Stimulated activated CD4-positive, alpha-beta T cell treated with anti-CD3 and anti-CD28 coated beads, Interleukin-1b, Interleukin-23, amount 100 ng/mL, for 24 hours (primary cell): ENCODE measurements at regions not wholly inside any gene's neighbourhood (a gene's known extent, or its start where the extent isn't known, plus 50 kb on each side); places are given as distances from the start of the nearest gene placed in this dataset.
"Not testable (repeated sequence)": the region's sequence is repeated elsewhere in the genome, so short reads cannot be mapped to it uniquely, and the experiment has no call there.

Experiments used
- DNase-seq, 4 experiments: peaks; one replicate each; pipeline ENCODE4 v3.0.0-alpha.2; 2020; ENCODE audit warnings: low read depth in 4 of 4, low spot score in 1 of 4

GRCh38 chr2:111464367-111464766, 343.7 kb downstream of the BCL2L11 start:
- DNase-seq, result not testable (repeated sequence)

- not testable (repeated sequence) for DNase-seq
Measured at GRCh38 chr2:111465521-111465920, 344.8 kb downstream of the BCL2L11 start.

GRCh38 chr2:111466744-111467143, 346.0 kb downstream of the BCL2L11 start:
- DNase-seq, result not testable (repeated sequence)

GRCh38 chr2:111470924-111471323, 350.2 kb downstream of the BCL2L11 start:
- not testable (repeated sequence) for DNase-seq

- not testable (repeated sequence) for DNase-seq
Measured at GRCh38 chr2:111471791-111472530, 351.2 kb downstream of the BCL2L11 start.

GRCh38 chr2:111472844-111473403, 352.2 kb downstream of the BCL2L11 start:
- not testable (repeated sequence) for DNase-seq

GRCh38 chr2:111473522-111473921, 352.8 kb downstream of the BCL2L11 start:
- DNase-seq, result not testable (repeated sequence)

- not testable (repeated sequence) for DNase-seq
Measured at GRCh38 chr2:111474198-111474705, 353.5 kb downstream of the BCL2L11 start.

- DNase-seq, result not testable (repeated sequence)
Measured at GRCh38 chr2:111478335-111478734, 357.6 kb downstream of the BCL2L11 start.

GRCh38 chr2:111478871-111479318, 358.2 kb downstream of the BCL2L11 start:
- DNase-seq, result not testable (repeated sequence)

GRCh38 chr2:111480016-111480625, 359.4 kb downstream of the BCL2L11 start:
- DNase-seq, result not testable (repeated sequence)

GRCh38 chr2:111480633-111481032, 359.9 kb downstream of the BCL2L11 start:
- not testable (repeated sequence) for DNase-seq

- DNase-seq, result not testable (repeated sequence)
Measured at GRCh38 chr2:111481219-111481618, 360.5 kb downstream of the BCL2L11 start.

GRCh38 chr2:111482987-111483679, 362.4 kb downstream of the BCL2L11 start:
- DNase-seq, result not testable (repeated sequence)

GRCh38 chr2:111484097-111484496, 363.4 kb downstream of the BCL2L11 start:
- not testable (repeated sequence) for DNase-seq

GRCh38 chr2:111485895-111486294, 365.2 kb downstream of the BCL2L11 start:
- DNase-seq, result not testable (repeated sequence)

- DNase-seq, result not testable (repeated sequence)
Measured at GRCh38 chr2:111488451-111488850, 367.7 kb downstream of the BCL2L11 start.

- not testable (repeated sequence) for DNase-seq
Measured at GRCh38 chr2:111489460-111489859, 368.7 kb downstream of the BCL2L11 start.

GRCh38 chr2:111491181-111491580, 370.5 kb downstream of the BCL2L11 start:
- not testable (repeated sequence) for DNase-seq

- DNase-seq, result not testable (repeated sequence)
Measured at GRCh38 chr2:111491614-111492013, 370.9 kb downstream of the BCL2L11 start.
